ENCODE measurements at regions not wholly inside any gene's neighbourhood (a gene's known extent, or its start where the extent isn't known, plus 50 kb on each side); places are given as distances from the start of the nearest gene placed in this dataset.

- DNase-seq (ENCODE audit: low spot score): no peak
Measured at GRCh38 chr16:79543219-79543618, 57.3 kb downstream of the MAF start.

- no peak for DNase-seq (ENCODE audit: low spot score)
Measured at GRCh38 chr16:79542237-79542774, 58.2 kb downstream of the MAF start.

- no peak for DNase-seq (ENCODE audit: low spot score)
Measured at GRCh38 chr16:79540825-79541595, 59.5 kb downstream of the MAF start.

GRCh38 chr16:79537584-79537983 lies 63.0 kb downstream of the MAF start:
- DNase-seq (ENCODE audit: low spot score): no peak

- no peak for DNase-seq (ENCODE audit: low spot score)
Measured at GRCh38 chr16:79536958-79537357, 63.6 kb downstream of the MAF start.

GRCh38 chr16:79535130-79535529 lies 65.4 kb downstream of the MAF start:
- no peak for DNase-seq (ENCODE audit: low spot score)

GRCh38 chr16:79534143-79534542 lies 66.4 kb downstream of the MAF start:
- DNase-seq (ENCODE audit: low spot score): no peak

GRCh38 chr16:79533292-79533691 lies 67.2 kb downstream of the MAF start:
- DNase-seq (ENCODE audit: low spot score): no peak

- DNase-seq (ENCODE audit: low spot score): no peak
Measured at GRCh38 chr16:79532785-79533184, 67.8 kb downstream of the MAF start.

GRCh38 chr16:79532273-79532672 lies 68.3 kb downstream of the MAF start:
- DNase-seq (ENCODE audit: low spot score): no peak

GRCh38 chr16:79528338-79528737 lies 72.2 kb downstream of the MAF start:
- no peak for DNase-seq (ENCODE audit: low spot score)

GRCh38 chr16:79523971-79524370 lies 76.6 kb downstream of the MAF start:
- DNase-seq (ENCODE audit: low spot score): no peak

- DNase-seq (ENCODE audit: low spot score): no peak
Measured at GRCh38 chr16:79519448-79519847, 81.1 kb downstream of the MAF start.

- DNase-seq (ENCODE audit: low spot score): no peak
Measured at GRCh38 chr16:79517156-79517555, 83.4 kb downstream of the MAF start.

GRCh38 chr16:79510879-79511278 lies 89.7 kb downstream of the MAF start:
- DNase-seq (ENCODE audit: low spot score): no peak

GRCh38 chr16:79509906-79510305 lies 90.6 kb downstream of the MAF start:
- DNase-seq (ENCODE audit: low spot score): no peak

- no peak for DNase-seq (ENCODE audit: low spot score)
Measured at GRCh38 chr16:79509211-79509631, 91.3 kb downstream of the MAF start.

GRCh38 chr16:79508294-79508693 lies 92.2 kb downstream of the MAF start:
- DNase-seq (ENCODE audit: low spot score): no peak

- DNase-seq (ENCODE audit: low spot score): no peak
Measured at GRCh38 chr16:79505344-79505743, 95.2 kb downstream of the MAF start.

- no peak for DNase-seq (ENCODE audit: low spot score)
Measured at GRCh38 chr16:79503511-79503910, 97.0 kb downstream of the MAF start.

- DNase-seq (ENCODE audit: low spot score): no peak
Measured at GRCh38 chr16:79501446-79501845, 99.1 kb downstream of the MAF start.

GRCh38 chr16:79500866-79501265 lies 99.7 kb downstream of the MAF start:
- DNase-seq (ENCODE audit: low spot score): no peak

- no peak for DNase-seq (ENCODE audit: low spot score)
Measured at GRCh38 chr16:79500286-79500685, 100.3 kb downstream of the MAF start.

- DNase-seq (ENCODE audit: low spot score): no peak
Measured at GRCh38 chr16:79498928-79499327, 101.6 kb downstream of the MAF start.
